ENCODE measurements at regions not wholly inside any gene's neighbourhood (a gene's known extent, or its start where the extent isn't known, plus 50 kb on each side); places are given as distances from the start of the nearest gene placed in this dataset.

- Histone ChIP-seq H3K4me3 (ENCODE audit: low read depth, low read length) (no peak overlapping the region), H3K9me3 (ENCODE audit: control insufficient read depth, insufficient read depth, low read depth, low read length) (no peaks in the 10 kb centered on the region), H3K4me1 (ENCODE audit: control insufficient read depth, insufficient read depth, low read length) (no peaks in the 10 kb centered on the region), H3K27ac (ENCODE audit: extremely low read depth, low read depth, low read length) (no peak overlapping the region), H3K36me3 (ENCODE audit: control insufficient read depth in 2 of 2, insufficient read depth in 1 of 2, low read length in 2 of 2) (no peaks in the 10 kb centered on the region)
- CTCF ChIA-PET, result interaction anchor here (0.6 to 0.7 kb wide), 2 partner anchors 26 to 40 kb away, joined by 3 read pairs; no protein-coding TSS in a partner anchor
- TF ChIP-seq ZNF707 (tag by site-specific recombination; IDR thresholded peaks at IDR 0.05) (no peak), PBX3 (CRISPR knock-in tag; IDR thresholded peaks at IDR 0.05) (no peak), ZNF660 (tag by site-specific recombination; IDR thresholded peaks at IDR 0.05) (no peak), ZBTB17 (tag by site-specific recombination; IDR thresholded peaks at IDR 0.05) (no peak), ZNF624 (tag by site-specific recombination; IDR thresholded peaks at IDR 0.05) (no peak), SALL2 (tag by site-specific recombination; IDR thresholded peaks at IDR 0.05; ENCODE audit: borderline replicate concordance) (no peak), INSM2 (tag by site-specific recombination; IDR thresholded peaks at IDR 0.05) (no peak), ATF2 (tag by site-specific recombination; IDR thresholded peaks at IDR 0.05; ENCODE audit: low read depth) (no peak), ZBTB10 (tag by site-specific recombination; IDR thresholded peaks at IDR 0.05) (no peak), ZNF610 (tag by site-specific recombination; IDR thresholded peaks at IDR 0.05; ENCODE audit: borderline replicate concordance) (no peak), YY1 (tag by site-specific recombination; IDR thresholded peaks at IDR 0.05) (no peak)
- POLR2A ChIA-PET, result no interaction called here
These were observed 201.8 kb upstream of the MIR17HG start for GRCh38 chr13:91145571-91146205.

GRCh38 chr13:91146601-91147000, 200.9 kb upstream of the MIR17HG start:
- Histone ChIP-seq H3K36me3 (ENCODE audit: control insufficient read depth in 2 of 2, insufficient read depth in 1 of 2, low read length in 2 of 2) (no peaks in the 10 kb centered on the region), H3K27ac (ENCODE audit: extremely low read depth, low read depth, low read length) (no peak overlapping the region), H3K9me3 (ENCODE audit: control insufficient read depth, insufficient read depth, low read depth, low read length) (no peaks in the 10 kb centered on the region), H3K4me3 (ENCODE audit: low read depth, low read length) (no peak overlapping the region), H3K4me1 (ENCODE audit: control insufficient read depth, insufficient read depth, low read length) (no peaks in the 10 kb centered on the region)
- CTCF ChIA-PET, result no interaction called here
- POLR2A ChIA-PET, result interaction anchor here (0.7 kb wide), 1 partner anchor 99 kb away, joined by 3 read pairs; no protein-coding TSS in a partner anchor
- TF ChIP-seq ZBTB6 (tag by site-specific recombination; IDR thresholded peaks at IDR 0.05), result no peak
- TF ChIP-seq REST (tag by site-specific recombination; IDR thresholded peaks at IDR 0.05), result no peak
- TF ChIP-seq ZNF48 (tag by site-specific recombination; IDR thresholded peaks at IDR 0.05), result no peak
- TF ChIP-seq ZNF660 (tag by site-specific recombination; IDR thresholded peaks at IDR 0.05), result no peak
- no peak for TF ChIP-seq ZNF791 (tag by site-specific recombination; IDR thresholded peaks at IDR 0.05)
- no peak for TF ChIP-seq GLI4 (tag by site-specific recombination; IDR thresholded peaks at IDR 0.05)
- TF ChIP-seq SCRT1 (tag by site-specific recombination; IDR thresholded peaks at IDR 0.05; ENCODE audit: borderline replicate concordance), result no peak
- no peak for TF ChIP-seq ZBTB21 (tag by site-specific recombination; IDR thresholded peaks at IDR 0.05)
- TF ChIP-seq HOXD13 (CRISPR knock-in tag; IDR thresholded peaks at IDR 0.05; ENCODE audit: borderline replicate concordance), result no peak
- TF ChIP-seq ZNF558 (tag by site-specific recombination; IDR thresholded peaks at IDR 0.05), result no peak
- TF ChIP-seq ZNF223 (tag by site-specific recombination; IDR thresholded peaks at IDR 0.05), result no peak
- no peak for TF ChIP-seq IKZF3 (tag by site-specific recombination; IDR thresholded peaks at IDR 0.05)
- TF ChIP-seq ZNF37A (tag by site-specific recombination; IDR thresholded peaks at IDR 0.05), result no peak

Data from HEK293 (cell line).